ENCODE measurements at regions not wholly inside any gene's neighbourhood (a gene's known extent, or its start where the extent isn't known, plus 50 kb on each side); places are given as distances from the start of the nearest gene placed in this dataset.

GRCh38 chr2:11014026-11014425, 102.3 kb downstream of the KCNF1 start:
- Histone ChIP-seq H3K4me1 (no peaks in the 10 kb centered on the region), H3K36me3 (no peaks in the 10 kb centered on the region), H3K9me3 (no peaks in the 10 kb centered on the region), H3K4me3 (replicated peaks in 1 of 3) (no peak overlapping the region), H3K27ac (no peak overlapping the region), H3K27me3 (no peaks in the 10 kb centered on the region)
- WGBS, 2 donors = 89 to 93% methylated on average over 4 of the region's 4 CpGs
- no peak for TF ChIP-seq CTCF (IDR thresholded peaks at IDR 0.05)
- no peak for TF ChIP-seq POLR2A (IDR thresholded peaks at IDR 0.05)
- no peak for DNase-seq
- intact Hi-C loops (cut with DNase I) = no loop called here

DNA sequence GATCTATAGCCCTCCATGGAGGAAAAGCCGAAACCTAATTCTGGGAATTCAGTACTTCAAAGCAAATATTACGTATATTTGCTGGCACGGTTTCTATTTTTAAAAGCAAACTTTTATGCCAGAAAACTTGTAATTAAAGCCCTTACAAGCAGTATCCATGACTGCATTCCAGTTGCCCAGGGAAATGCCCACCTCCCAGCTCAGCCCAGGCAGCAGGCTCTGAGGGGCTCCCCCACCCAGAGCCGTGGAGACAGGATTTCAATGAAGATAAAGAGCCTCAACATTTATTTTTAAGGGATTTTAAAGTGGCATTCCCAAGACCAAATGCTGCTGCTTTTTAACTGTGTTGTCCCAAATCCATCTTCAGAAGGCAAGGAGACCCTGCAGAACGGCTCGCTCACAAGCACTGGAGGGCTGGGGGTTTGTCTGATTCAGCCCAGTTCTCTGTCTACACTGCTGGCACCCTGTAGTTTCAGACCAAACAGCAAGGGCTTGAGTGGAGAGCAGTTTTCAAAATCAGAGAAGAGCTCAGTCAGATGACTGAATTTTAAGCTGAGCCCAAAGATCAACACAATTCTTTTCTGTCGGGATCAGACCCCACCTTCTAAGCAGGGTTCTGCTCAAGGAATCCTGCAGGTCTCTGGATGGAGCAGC, 105.1 kb downstream of the KCNF1 start:
- Histone ChIP-seq H3K36me3 (no peaks in the 10 kb centered on the region), H3K27ac (no peak overlapping the region), H3K4me1 (no peaks in the 10 kb centered on the region), H3K27me3 (no peaks in the 10 kb centered on the region), H3K4me3 (replicated peaks in 1 of 3) (no peak overlapping the region), H3K9me3 (no peaks in the 10 kb centered on the region)
- intact Hi-C loops (cut with DNase I) = no loop called here
- TF ChIP-seq CTCF (IDR thresholded peaks at IDR 0.05) (no peak), POLR2A (IDR thresholded peaks at IDR 0.05) (no peak)
- no peak for DNase-seq
- 54 to 62% methylated on average over 7 of the region's 7 CpGs for WGBS, 2 donors

DNA sequence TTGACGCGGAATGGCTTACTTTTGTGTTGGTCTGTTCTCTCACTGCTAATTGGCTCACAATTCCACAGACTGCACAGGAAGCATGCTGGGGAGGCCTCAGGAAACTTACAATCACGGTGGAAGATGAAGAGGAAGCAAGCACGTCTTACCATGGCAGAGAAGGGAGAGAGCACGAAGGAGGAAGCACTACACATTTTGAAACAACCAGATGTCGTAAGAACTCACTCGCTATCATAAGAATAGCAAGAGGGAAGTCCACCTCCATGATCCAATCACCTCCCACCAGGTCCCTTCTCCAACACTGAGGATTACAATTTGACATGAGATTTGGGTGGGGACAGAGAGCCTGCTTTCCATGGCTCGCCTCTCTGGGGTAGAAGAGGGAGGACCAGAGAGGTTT, 106.2 kb downstream of the KCNF1 start:
- Histone ChIP-seq H3K36me3 (no peaks in the 10 kb centered on the region), H3K27ac (no peak overlapping the region), H3K4me1 (no peaks in the 10 kb centered on the region), H3K9me3 (no peaks in the 10 kb centered on the region), H3K4me3 (replicated peaks in 1 of 3) (no peak overlapping the region), H3K27me3 (no peaks in the 10 kb centered on the region)
- TF ChIP-seq POLR2A (IDR thresholded peaks at IDR 0.05) (no peak), CTCF (IDR thresholded peaks at IDR 0.05) (no peak)
- no peak for DNase-seq
- 80 to 83% methylated on average over 8 of the region's 8 CpGs for WGBS, 2 donors
- intact Hi-C loops (cut with DNase I) = no loop called here

- intact Hi-C loops (cut with DNase I) = no loop called here
- no peaks in the 10 kb centered on the region for H3K27me3 ChIP-seq
- H3K4me1 ChIP-seq = no peaks in the 10 kb centered on the region
- H3K27ac ChIP-seq = no peak overlapping the region
- no peak for DNase-seq
- TF ChIP-seq POLR2A (IDR thresholded peaks at IDR 0.05) = no peak
- no peak for TF ChIP-seq CTCF (IDR thresholded peaks at IDR 0.05)
- H3K36me3 ChIP-seq = no peaks in the 10 kb centered on the region
- 69 to 76% methylated on average over 3 of the region's 3 CpGs for WGBS, 2 donors
- no peaks in the 10 kb centered on the region for H3K9me3 ChIP-seq
- H3K4me3 ChIP-seq (replicated peaks in 1 of 3) = no peak overlapping the region
Measured at GRCh38 chr2:11018651-11019185, 107.0 kb downstream of the KCNF1 start.

DNA sequence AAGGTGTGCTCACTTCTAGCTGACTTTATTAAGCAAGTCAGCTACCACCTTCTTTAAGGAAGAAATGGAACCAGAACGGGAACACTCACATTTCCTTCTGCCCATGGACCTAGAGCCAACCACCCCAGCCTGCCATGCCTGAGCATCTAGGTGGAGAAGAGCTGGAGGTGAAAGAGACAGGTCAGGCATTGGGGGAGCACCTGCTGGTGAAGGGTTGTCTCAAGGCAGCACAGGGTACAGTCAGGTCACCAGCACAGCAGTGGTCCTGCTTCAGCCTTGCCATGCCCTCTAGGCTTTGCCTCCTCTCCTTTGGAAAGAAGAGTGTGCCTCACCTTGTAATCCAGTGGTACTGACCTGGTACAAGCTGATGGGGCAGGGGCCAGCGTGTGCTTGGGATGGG, 107.9 kb downstream of the KCNF1 start:
- no peaks in the 10 kb centered on the region for H3K4me1 ChIP-seq
- no peak for TF ChIP-seq CTCF (IDR thresholded peaks at IDR 0.05)
- no peak for TF ChIP-seq POLR2A (IDR thresholded peaks at IDR 0.05)
- H3K27ac ChIP-seq = no peak overlapping the region
- no peak for DNase-seq
- H3K4me3 ChIP-seq (replicated peaks in 1 of 3) = no peak overlapping the region
- no peaks in the 10 kb centered on the region for H3K36me3 ChIP-seq
- no peaks in the 10 kb centered on the region for H3K27me3 ChIP-seq
- no peaks in the 10 kb centered on the region for H3K9me3 ChIP-seq
- intact Hi-C loops (cut with DNase I) = no loop called here
- WGBS, 2 donors = 84 to 96% methylated on average over 2 of the region's 2 CpGs

All from thyroid gland (tissue), 4 donors.